ENCODE measurements at regions not wholly inside any gene's neighbourhood (a gene's known extent, or its start where the extent isn't known, plus 50 kb on each side); places are given as distances from the start of the nearest gene placed in this dataset.

- no peak overlapping the region for H3K4me3 ChIP-seq (ENCODE audit: low read depth, low read length)
- no peak for DNase-seq (ENCODE audit: low read depth)
- TF ChIP-seq CTCF (IDR thresholded peaks at IDR 0.05; ENCODE audit: insufficient read depth, low read depth, low read length, missing control alignments) = no peak
These were observed 780.4 kb upstream of the SLITRK6 start for GRCh38 chr13:86579662-86580061.

DNA sequence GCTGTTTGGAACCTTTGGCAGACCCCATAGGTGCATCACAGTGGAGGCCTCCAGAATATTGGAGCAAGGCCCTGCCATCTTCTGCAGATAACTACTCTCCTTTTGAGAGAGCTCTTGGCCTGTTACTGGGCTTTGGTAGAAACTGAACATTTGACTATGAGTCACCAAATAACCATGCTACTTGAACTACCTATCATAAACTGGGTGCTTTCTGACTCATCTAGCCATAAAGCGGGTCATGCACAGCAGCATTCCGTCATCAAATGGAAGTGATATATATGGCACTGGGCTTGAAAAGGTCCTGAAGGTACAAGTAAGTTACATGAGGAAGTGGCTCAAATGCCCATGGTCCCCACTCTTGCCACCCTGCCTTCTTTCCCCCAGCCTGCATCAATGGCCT lies 782.5 kb upstream of the SLITRK6 start:
- TF ChIP-seq CTCF (IDR thresholded peaks at IDR 0.05; ENCODE audit: insufficient read depth, low read depth, low read length, missing control alignments) = no peak
- no peak for DNase-seq (ENCODE audit: low read depth)
- no peak overlapping the region for H3K4me3 ChIP-seq (ENCODE audit: low read depth, low read length)

GRCh38 chr13:86584301-86584700 lies 785.1 kb upstream of the SLITRK6 start:
- DNase-seq (ENCODE audit: low read depth) = no peak
- H3K4me3 ChIP-seq (ENCODE audit: low read depth, low read length) = no peak overlapping the region
- TF ChIP-seq CTCF (IDR thresholded peaks at IDR 0.05; ENCODE audit: insufficient read depth, low read depth, low read length, missing control alignments) = no peak

DNA sequence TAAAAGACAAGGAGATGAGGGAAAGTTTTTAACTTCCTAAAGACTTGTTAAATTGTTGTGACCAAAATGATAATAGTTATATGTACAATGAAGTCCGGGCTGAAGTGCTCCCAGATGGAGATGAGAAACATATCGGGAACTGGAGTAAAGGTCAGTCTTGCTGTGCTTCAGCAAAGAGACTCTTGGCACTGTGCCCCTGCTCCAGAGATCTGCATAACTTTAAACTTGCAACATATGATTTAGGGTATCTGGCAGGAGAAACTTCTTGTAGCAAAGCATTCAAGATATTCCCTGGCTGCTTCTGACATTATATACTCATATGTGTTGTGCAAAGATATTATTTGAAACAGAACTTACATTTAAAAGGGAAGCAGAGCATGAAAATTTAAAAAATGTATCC lies 786.6 kb upstream of the SLITRK6 start:
- TF ChIP-seq CTCF (IDR thresholded peaks at IDR 0.05; ENCODE audit: insufficient read depth, low read depth, low read length, missing control alignments) = no peak
- H3K4me3 ChIP-seq (ENCODE audit: low read depth, low read length) = no peak overlapping the region
- DNase-seq (ENCODE audit: low read depth) = no peak

DNA sequence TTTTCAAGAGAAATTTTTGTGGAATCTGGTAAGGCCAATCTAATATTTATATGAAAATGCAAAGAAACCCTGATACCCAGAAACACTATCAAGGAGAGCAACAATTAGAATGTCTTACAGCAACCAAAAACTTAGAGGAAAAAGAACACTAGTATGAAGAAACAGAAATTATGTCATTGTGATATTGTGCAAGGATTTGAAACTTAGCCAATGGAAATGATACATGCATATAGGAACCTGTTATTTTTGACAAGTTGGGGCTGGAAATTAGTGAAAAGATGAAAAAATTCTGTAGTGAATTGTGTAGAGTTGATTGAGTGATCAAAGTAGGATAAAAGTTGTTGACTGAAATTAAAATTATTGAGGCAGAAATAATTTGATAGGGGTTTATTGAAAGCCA lies 792.6 kb upstream of the SLITRK6 start:
- H3K4me3 ChIP-seq (ENCODE audit: low read depth, low read length) = no peak overlapping the region
- DNase-seq (ENCODE audit: low read depth) = no peak
- TF ChIP-seq CTCF (IDR thresholded peaks at IDR 0.05; ENCODE audit: insufficient read depth, low read depth, low read length, missing control alignments) = no peak

GRCh38 chr13:86601351-86601750 lies 802.1 kb upstream of the SLITRK6 start:
- no peak for TF ChIP-seq CTCF (IDR thresholded peaks at IDR 0.05; ENCODE audit: insufficient read depth, low read depth, low read length, missing control alignments)
- H3K4me3 ChIP-seq (ENCODE audit: low read depth, low read length) = no peak overlapping the region
- no peak for DNase-seq (ENCODE audit: low read depth)

GRCh38 chr13:86606264-86606663 lies 807.0 kb upstream of the SLITRK6 start:
- H3K4me3 ChIP-seq (ENCODE audit: low read depth, low read length) = no peak overlapping the region
- no peak for TF ChIP-seq CTCF (IDR thresholded peaks at IDR 0.05; ENCODE audit: insufficient read depth, low read depth, low read length, missing control alignments)

More at GRCh38 chr13:86606264-86606663, 807.0 kb upstream of the SLITRK6 start:
- no peak for DNase-seq (ENCODE audit: low read depth)

All from GM12865 (cell line).